ENCODE measurements at regions not wholly inside any gene's neighbourhood (a gene's known extent, or its start where the extent isn't known, plus 50 kb on each side); places are given as distances from the start of the nearest gene placed in this dataset.

DNA sequence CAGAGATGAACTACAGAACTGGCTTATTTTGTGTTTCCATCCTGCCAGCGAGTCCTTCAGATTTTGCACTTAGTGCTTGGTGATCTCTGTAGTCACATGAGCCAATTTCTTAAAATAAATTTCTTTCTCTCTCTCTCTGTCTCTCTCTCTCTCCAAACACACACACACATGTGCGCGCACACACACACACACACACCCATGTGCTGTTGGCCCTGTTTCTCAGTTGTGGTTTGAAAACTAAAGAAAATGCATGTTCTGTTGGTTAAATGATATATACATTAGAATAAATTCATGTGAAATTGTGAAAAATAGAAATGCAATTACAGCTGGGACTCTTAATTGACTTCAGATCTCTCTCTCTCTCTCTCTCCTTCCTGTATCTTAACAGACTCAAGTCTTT lies 399.3 kb downstream of the FAT4 start:
- Mint-ChIP-seq H3K4me3 (no peak overlapping the region), H3K36me3 (ENCODE audit: low read depth) (no peaks in the 10 kb centered on the region), H3K9me3 (peaks cover 2% of the 10 kb centered on the region), H3K27me3 (no peaks in the 10 kb centered on the region), H3K4me1 (ENCODE audit: low read depth) (no peaks in the 10 kb centered on the region), H3K27ac (no peak overlapping the region)
- ChIA-PET POLR2A (no interaction called here), CTCF (no interaction called here)
- intact Hi-C loops (cut with micrococcal nuclease) = no loop called here
- no peak for ATAC-seq
- no peak for DNase-seq
- TF ChIP-seq, protein P1, sequence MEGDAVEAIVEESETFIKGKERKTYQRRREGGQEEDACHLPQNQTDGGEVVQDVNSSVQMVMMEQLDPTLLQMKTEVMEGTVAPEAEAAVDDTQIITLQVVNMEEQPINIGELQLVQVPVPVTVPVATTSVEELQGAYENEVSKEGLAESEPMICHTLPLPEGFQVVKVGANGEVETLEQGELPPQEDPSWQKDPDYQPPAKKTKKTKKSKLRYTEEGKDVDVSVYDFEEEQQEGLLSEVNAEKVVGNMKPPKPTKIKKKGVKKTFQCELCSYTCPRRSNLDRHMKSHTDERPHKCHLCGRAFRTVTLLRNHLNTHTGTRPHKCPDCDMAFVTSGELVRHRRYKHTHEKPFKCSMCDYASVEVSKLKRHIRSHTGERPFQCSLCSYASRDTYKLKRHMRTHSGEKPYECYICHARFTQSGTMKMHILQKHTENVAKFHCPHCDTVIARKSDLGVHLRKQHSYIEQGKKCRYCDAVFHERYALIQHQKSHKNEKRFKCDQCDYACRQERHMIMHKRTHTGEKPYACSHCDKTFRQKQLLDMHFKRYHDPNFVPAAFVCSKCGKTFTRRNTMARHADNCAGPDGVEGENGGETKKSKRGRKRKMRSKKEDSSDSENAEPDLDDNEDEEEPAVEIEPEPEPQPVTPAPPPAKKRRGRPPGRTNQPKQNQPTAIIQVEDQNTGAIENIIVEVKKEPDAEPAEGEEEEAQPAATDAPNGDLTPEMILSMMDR (IDR thresholded peaks at IDR 0.05) = no peak

DNA sequence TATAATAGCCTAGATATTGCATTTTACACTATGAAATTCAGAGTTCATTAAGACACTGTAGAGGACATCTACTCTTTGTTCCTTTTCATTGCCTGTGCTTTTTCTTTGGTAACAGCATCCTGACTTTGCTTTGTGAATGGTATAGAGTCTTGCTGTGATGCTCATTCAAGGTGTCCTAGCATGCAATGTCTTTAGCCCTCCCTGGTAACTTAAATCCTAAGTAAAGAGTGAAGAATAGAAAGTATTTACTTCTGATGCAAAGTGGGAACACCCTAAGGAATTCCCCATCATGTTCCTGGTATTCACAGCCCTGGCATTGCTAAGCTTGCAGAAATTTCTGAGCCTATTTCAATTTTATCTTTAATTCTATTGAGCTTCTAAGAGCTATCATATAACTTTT lies 400.1 kb downstream of the FAT4 start:
- ATAC-seq (no peak), DNase-seq (no peak)
- TF ChIP-seq, protein P1 (IDR thresholded peaks at IDR 0.05) = no peak
- no peaks in the 10 kb centered on the region for H3K4me1 Mint-ChIP-seq (ENCODE audit: low read depth)
- CTCF ChIA-PET = no interaction called here
- POLR2A ChIA-PET = interaction anchor here (0.6 kb wide), 1 partner anchor 17 kb away, joined by 3 read pairs; no protein-coding TSS in a partner anchor
- H3K9me3 Mint-ChIP-seq = peaks cover 2% of the 10 kb centered on the region
- intact Hi-C loops (cut with micrococcal nuclease) = no loop called here
- no peak overlapping the region for H3K27ac Mint-ChIP-seq
- no peak overlapping the region for H3K4me3 Mint-ChIP-seq
- no peaks in the 10 kb centered on the region for H3K27me3 Mint-ChIP-seq
- H3K36me3 Mint-ChIP-seq (ENCODE audit: low read depth) = no peaks in the 10 kb centered on the region

DNA sequence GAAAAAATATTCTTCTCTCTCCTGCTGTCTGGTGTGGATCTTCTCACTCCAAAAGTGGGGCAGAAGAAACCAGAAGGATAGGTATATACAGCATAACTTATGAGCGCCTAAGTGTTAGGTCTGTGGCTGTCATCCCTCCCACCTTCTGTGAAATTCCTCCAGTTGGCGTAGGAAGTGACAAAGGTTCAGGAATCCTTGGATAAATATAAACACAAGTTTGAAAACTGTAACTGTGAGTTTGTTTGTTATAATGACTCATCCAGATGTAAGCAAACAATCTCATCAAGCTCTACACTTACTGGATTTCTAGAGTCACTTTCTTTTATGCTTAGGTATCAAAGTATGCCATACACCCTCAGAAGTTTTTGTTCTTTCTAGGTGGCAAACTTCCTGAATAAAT lies 405.2 kb downstream of the FAT4 start:
- Mint-ChIP-seq H3K27ac (no peak overlapping the region), H3K4me1 (ENCODE audit: low read depth) (no peaks in the 10 kb centered on the region), H3K9me3 (peaks cover 2% of the 10 kb centered on the region), H3K4me3 (no peak overlapping the region), H3K27me3 (no peaks in the 10 kb centered on the region), H3K36me3 (ENCODE audit: low read depth) (no peaks in the 10 kb centered on the region)
- ATAC-seq (no peak), DNase-seq (no peak)
- ChIA-PET CTCF (no interaction called here), POLR2A (no interaction called here)
- TF ChIP-seq, protein P1 (IDR thresholded peaks at IDR 0.05) = no peak
- intact Hi-C loops (cut with micrococcal nuclease) = no loop called here

DNA sequence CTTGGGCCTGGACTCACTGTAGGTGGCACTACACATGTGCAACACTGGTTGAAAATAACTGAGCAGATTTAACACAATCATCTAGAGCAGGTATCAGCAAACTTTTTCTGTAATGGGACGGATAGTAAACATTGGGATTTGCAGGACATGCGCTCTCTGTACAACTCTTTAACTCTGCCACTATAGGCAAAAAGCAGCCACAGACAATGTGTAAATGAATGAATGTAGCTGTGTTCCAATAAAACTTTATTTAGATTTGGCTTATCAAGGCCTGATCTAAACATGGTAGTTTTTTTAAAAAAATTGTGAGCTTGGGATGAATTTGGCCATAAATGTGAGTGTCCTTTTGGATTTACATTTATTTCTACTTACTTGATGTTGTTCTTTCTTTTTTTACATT lies 407.3 kb downstream of the FAT4 start:
- no peaks in the 10 kb centered on the region for H3K36me3 Mint-ChIP-seq (ENCODE audit: low read depth)
- no peak for DNase-seq
- H3K4me3 Mint-ChIP-seq = no peak overlapping the region
- no peaks in the 10 kb centered on the region for H3K4me1 Mint-ChIP-seq (ENCODE audit: low read depth)
- ATAC-seq = no peak
- ChIA-PET CTCF (no interaction called here), POLR2A (no interaction called here)
- H3K27ac Mint-ChIP-seq = no peak overlapping the region
- no peaks in the 10 kb centered on the region for H3K27me3 Mint-ChIP-seq
- peaks cover 2% of the 10 kb centered on the region for H3K9me3 Mint-ChIP-seq
- intact Hi-C loops (cut with micrococcal nuclease) = no loop called here
- TF ChIP-seq, protein P1 (IDR thresholded peaks at IDR 0.05) = no peak

DNA sequence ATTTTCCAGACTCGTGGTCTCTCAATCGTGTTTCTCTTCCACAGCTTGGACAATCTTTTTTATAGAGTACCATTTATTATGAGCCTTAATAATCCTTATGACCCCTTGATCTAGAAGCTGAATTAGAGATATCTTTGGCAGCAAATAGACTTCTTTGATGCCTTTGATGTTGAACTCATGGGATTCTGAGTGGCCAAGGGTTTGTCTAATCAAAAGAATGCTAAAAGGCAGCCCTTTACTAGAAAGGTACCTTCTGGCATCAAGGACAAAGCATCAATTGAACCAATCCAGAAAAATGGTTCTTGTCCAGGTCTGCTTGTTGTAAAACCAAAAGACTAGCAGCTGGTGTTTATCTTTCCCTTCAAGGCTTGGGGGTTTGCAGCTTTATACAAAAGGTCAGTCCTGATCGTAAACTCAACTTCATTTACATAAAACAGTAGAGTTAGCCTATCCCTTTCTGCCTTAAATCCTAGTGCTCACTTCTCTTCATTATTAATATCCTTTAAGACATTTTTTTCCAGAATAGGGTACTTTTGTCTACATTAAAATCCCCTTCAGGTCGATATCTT lies 411.3 kb downstream of the FAT4 start:
- H3K27ac Mint-ChIP-seq = no peak overlapping the region
- peaks cover 4% of the 10 kb centered on the region for H3K9me3 Mint-ChIP-seq
- H3K27me3 Mint-ChIP-seq = no peaks in the 10 kb centered on the region
- ATAC-seq = no peak
- TF ChIP-seq, protein P1 (IDR thresholded peaks at IDR 0.05) = no peak
- no peak for DNase-seq
- H3K4me1 Mint-ChIP-seq (ENCODE audit: low read depth) = no peaks in the 10 kb centered on the region
- H3K36me3 Mint-ChIP-seq (ENCODE audit: low read depth) = no peaks in the 10 kb centered on the region
- intact Hi-C loops (cut with micrococcal nuclease) = no loop called here
- POLR2A ChIA-PET = no interaction called here
- H3K4me3 Mint-ChIP-seq = no peak overlapping the region
- CTCF ChIA-PET = no interaction called here
